ENCODE measurements at regions not wholly inside any gene's neighbourhood (a gene's known extent, or its start where the extent isn't known, plus 50 kb on each side); places are given as distances from the start of the nearest gene placed in this dataset.

DNA sequence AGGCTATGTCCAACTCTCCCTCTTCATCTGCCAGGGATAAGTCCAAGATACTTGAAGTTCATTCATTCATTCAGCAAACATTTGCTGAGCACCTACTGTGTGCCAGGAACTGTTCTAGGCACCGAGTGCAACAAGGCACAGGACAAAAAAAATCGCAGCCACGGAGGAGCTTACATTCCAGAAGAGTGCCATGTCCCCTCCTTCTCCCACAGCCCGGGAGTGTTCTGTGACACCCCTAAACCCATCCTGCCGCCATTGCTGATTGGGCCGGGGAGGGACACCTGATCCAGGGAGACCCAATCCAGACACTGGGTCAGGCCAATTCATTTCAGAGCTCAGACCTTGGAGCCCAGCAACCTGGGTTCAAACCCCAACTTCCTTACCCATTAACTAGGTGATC is 58.1 kb upstream of the NEURL1B start:
- ATAC-seq (replicated peaks in 1 of 4) (no peak), DNase-seq (no peak)
- H3K9me3 Mint-ChIP-seq = no peaks in the 10 kb centered on the region
- no peak overlapping the region for H3K27ac Mint-ChIP-seq
- no peaks in the 10 kb centered on the region for H3K36me3 Mint-ChIP-seq
- H3K4me3 Mint-ChIP-seq = no peak overlapping the region
- Histone ChIP-seq H3K36me3 (ENCODE audit: control insufficient read depth in 2 of 2, extremely low read depth in 1 of 2, insufficient read depth in 1 of 2, low read length in 1 of 2) (no peaks in the 10 kb centered on the region), H3K9me3 (no peaks in the 10 kb centered on the region), H3K27me3 (replicated peaks in 1 of 2; ENCODE audit: control insufficient read depth in 2 of 2, extremely low read depth in 1 of 2, insufficient read depth in 2 of 2, low read length in 1 of 2) (peaks cover 0 to 32% of the 10 kb centered on the region in 2 experiments), H3K27ac (ENCODE audit: low read length) (no peak overlapping the region), H3K4me1 (ENCODE audit: control insufficient read depth in 1 of 2, extremely low read depth in 1 of 2, insufficient read depth in 2 of 2, low read length in 2 of 2) (no peaks in the 10 kb centered on the region), H3K4me3 (ENCODE audit: control insufficient read depth in 1 of 2, extremely low read depth in 1 of 2, low read length in 1 of 2) (no peak overlapping the region)
- H3K4me1 Mint-ChIP-seq = no peaks in the 10 kb centered on the region
- H3K27me3 Mint-ChIP-seq = peaks cover 27 to 31% of the 10 kb centered on the region in 2 donors
- POLR2A ChIA-PET = no interaction called here
- WGBS (ENCODE audit: insufficient coverage) = 88% methylated on average over 4 of the region's 6 CpGs
- CTCF ChIA-PET = no interaction called here

DNA sequence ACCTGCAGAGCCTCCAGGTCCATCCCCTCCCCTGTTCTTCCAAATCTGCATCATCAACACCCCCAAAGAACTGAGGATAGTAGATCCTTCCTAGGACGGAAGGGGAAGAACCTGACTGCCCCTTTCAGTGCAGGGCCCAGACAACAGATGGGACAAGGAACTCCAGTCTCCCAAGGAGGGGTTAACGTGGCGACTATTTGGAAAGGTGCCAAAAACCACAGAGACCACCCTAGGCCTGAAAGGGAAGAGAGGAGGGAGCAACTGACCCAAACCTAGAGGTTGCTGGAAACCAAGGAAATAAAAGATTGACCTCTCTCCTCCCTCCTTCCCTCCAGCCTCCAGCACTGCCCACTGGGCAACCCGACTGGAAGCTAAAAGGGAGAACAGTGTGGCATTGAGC is 59.7 kb upstream of the NEURL1B start:
- no peaks in the 10 kb centered on the region for H3K9me3 ChIP-seq
- H3K9me3 Mint-ChIP-seq = no peaks in the 10 kb centered on the region
- no peak overlapping the region for H3K27ac ChIP-seq (ENCODE audit: low read length)
- ChIA-PET CTCF (no interaction called here), POLR2A (no interaction called here)
- H3K27me3 Mint-ChIP-seq = peaks cover 27 to 28% of the 10 kb centered on the region in 2 donors
- peaks cover 0 to 23% of the 10 kb centered on the region in 2 experiments for H3K27me3 ChIP-seq (replicated peaks in 1 of 2; ENCODE audit: control insufficient read depth in 2 of 2, extremely low read depth in 1 of 2, insufficient read depth in 2 of 2, low read length in 1 of 2)
- no peaks in the 10 kb centered on the region for H3K4me1 ChIP-seq (ENCODE audit: control insufficient read depth in 1 of 2, extremely low read depth in 1 of 2, insufficient read depth in 2 of 2, low read length in 2 of 2)
- no peak overlapping the region for H3K4me3 Mint-ChIP-seq
- H3K4me3 ChIP-seq (ENCODE audit: control insufficient read depth in 1 of 2, extremely low read depth in 1 of 2, low read length in 1 of 2) = no peak overlapping the region
- DNase-seq = no peak
- no peaks in the 10 kb centered on the region for H3K36me3 ChIP-seq (ENCODE audit: control insufficient read depth in 2 of 2, extremely low read depth in 1 of 2, insufficient read depth in 1 of 2, low read length in 1 of 2)
- WGBS (ENCODE audit: insufficient coverage) = no CpG with 5 or more reads among the region's 4 CpGs
- H3K36me3 Mint-ChIP-seq = no peaks in the 10 kb centered on the region
- no peaks in the 10 kb centered on the region for H3K4me1 Mint-ChIP-seq
- ATAC-seq (replicated peaks in 1 of 4) = no peak
- no peak overlapping the region for H3K27ac Mint-ChIP-seq

DNA sequence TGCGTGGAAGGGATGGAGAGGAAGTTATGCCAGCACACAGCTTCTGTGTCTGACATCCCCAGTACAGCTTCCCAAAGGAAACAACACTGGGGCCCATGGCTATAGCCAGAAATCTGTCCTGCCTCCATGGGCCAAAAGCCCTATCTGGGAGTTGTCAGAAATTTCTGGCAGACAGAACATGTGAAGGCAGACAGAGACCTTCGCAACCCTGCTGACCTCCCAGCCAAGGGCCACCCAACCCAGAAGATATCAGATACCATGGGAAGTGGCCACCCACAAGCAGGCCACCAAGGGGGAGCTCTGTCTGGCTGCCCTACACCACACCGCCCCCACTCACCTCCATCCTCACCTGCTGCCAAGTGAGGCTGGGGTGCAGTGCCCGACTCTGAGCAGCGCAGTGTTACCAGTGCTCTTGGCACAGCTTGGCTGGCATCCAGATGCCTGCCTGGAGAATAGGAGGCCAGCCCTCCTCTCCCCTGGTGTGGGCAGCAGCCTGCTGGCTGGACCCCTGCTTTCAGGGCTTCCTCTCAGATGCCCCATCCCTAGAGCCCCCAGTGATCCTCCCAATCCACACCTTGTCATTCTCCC is 61.6 kb upstream of the NEURL1B start:
- CTCF ChIA-PET = no interaction called here

DNA sequence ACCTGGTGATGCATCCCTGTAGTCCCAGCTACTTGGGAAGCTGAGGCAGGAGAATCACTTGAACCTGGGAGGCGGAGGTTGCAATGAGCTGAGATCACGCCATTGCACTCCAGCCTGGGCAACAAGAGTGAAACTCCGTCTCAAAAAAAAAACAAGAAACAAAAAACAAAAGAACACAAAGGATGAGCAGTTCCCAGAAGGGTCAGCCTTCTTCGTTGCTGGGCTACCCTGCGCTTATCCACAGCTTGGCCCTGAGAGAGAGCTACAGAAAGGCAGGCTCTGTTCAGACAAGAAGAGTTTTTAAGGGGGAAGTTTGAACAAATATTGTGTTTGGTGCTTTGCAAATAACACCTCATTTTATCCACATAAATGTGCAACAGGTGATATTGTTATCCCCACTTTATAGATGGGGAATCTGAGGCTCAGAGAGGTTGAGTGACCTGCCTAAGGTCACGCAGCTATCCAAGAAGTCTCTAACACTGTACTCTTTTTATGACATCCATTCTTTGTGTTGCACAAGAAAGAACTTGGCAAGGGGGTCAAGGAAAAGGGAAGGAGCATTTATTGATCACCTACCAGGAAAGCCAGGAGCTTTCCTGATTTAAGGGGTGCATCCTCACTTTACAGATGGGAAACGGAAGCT is 63.7 kb upstream of the NEURL1B start:
- DNase-seq (no peak), ATAC-seq (replicated peaks in 1 of 4) (no peak)
- H3K9me3 Mint-ChIP-seq = no peaks in the 10 kb centered on the region
- H3K4me1 Mint-ChIP-seq = no peaks in the 10 kb centered on the region
- no peaks in the 10 kb centered on the region for H3K9me3 ChIP-seq
- peaks cover 0 to 24% of the 10 kb centered on the region in 2 experiments for H3K27me3 ChIP-seq (replicated peaks in 1 of 2; ENCODE audit: control insufficient read depth in 2 of 2, extremely low read depth in 1 of 2, insufficient read depth in 2 of 2, low read length in 1 of 2)
- peaks cover 15 to 24% of the 10 kb centered on the region in 2 donors for H3K27me3 Mint-ChIP-seq
- no peak overlapping the region for H3K4me3 ChIP-seq (ENCODE audit: control insufficient read depth in 1 of 2, extremely low read depth in 1 of 2, low read length in 1 of 2)
- no peaks in the 10 kb centered on the region for H3K36me3 ChIP-seq (ENCODE audit: control insufficient read depth in 2 of 2, extremely low read depth in 1 of 2, insufficient read depth in 1 of 2, low read length in 1 of 2)
- CTCF ChIA-PET = interaction anchor here in 1 of 2 donors (0.6 kb wide), 1 partner anchor 298 kb away, joined by 4 read pairs; no protein-coding TSS in a partner anchor
- H3K4me1 ChIP-seq (ENCODE audit: control insufficient read depth in 1 of 2, extremely low read depth in 1 of 2, insufficient read depth in 2 of 2, low read length in 2 of 2) = no peaks in the 10 kb centered on the region
- POLR2A ChIA-PET = interaction anchor here in 1 of 2 donors (0.7 kb wide), 1 partner anchor 13 kb away, joined by 3 read pairs; no protein-coding TSS in a partner anchor
- no peaks in the 10 kb centered on the region for H3K36me3 Mint-ChIP-seq
- no peak overlapping the region for H3K27ac ChIP-seq (ENCODE audit: low read length)
- no peak overlapping the region for H3K4me3 Mint-ChIP-seq
- WGBS (ENCODE audit: insufficient coverage) = no CpG with 5 or more reads among the region's 7 CpGs
- H3K27ac Mint-ChIP-seq = no peak overlapping the region

More for the DNA sequence above, 61.6 kb upstream of the NEURL1B start:
- Mint-ChIP-seq H3K27me3 (peaks cover 27 to 30% of the 10 kb centered on the region in 2 donors), H3K36me3 (no peaks in the 10 kb centered on the region), H3K4me3 (no peak overlapping the region), H3K27ac (no peak overlapping the region), H3K4me1 (no peaks in the 10 kb centered on the region), H3K9me3 (no peaks in the 10 kb centered on the region)
- POLR2A ChIA-PET = no interaction called here
- Histone ChIP-seq H3K27me3 (replicated peaks in 1 of 2; ENCODE audit: control insufficient read depth in 2 of 2, extremely low read depth in 1 of 2, insufficient read depth in 2 of 2, low read length in 1 of 2) (peaks cover 0 to 27% of the 10 kb centered on the region in 2 experiments), H3K4me1 (ENCODE audit: control insufficient read depth in 1 of 2, extremely low read depth in 1 of 2, insufficient read depth in 2 of 2, low read length in 2 of 2) (no peaks in the 10 kb centered on the region), H3K9me3 (no peaks in the 10 kb centered on the region), H3K27ac (ENCODE audit: low read length) (no peak overlapping the region), H3K4me3 (ENCODE audit: control insufficient read depth in 1 of 2, extremely low read depth in 1 of 2, low read length in 1 of 2) (no peak overlapping the region), H3K36me3 (ENCODE audit: control insufficient read depth in 2 of 2, extremely low read depth in 1 of 2, insufficient read depth in 1 of 2, low read length in 1 of 2) (no peaks in the 10 kb centered on the region)
- DNase-seq (no peak), ATAC-seq (replicated peaks in 1 of 4) (no peak)
- WGBS (ENCODE audit: insufficient coverage) = 90% methylated on average over 4 of the region's 5 CpGs

DNA sequence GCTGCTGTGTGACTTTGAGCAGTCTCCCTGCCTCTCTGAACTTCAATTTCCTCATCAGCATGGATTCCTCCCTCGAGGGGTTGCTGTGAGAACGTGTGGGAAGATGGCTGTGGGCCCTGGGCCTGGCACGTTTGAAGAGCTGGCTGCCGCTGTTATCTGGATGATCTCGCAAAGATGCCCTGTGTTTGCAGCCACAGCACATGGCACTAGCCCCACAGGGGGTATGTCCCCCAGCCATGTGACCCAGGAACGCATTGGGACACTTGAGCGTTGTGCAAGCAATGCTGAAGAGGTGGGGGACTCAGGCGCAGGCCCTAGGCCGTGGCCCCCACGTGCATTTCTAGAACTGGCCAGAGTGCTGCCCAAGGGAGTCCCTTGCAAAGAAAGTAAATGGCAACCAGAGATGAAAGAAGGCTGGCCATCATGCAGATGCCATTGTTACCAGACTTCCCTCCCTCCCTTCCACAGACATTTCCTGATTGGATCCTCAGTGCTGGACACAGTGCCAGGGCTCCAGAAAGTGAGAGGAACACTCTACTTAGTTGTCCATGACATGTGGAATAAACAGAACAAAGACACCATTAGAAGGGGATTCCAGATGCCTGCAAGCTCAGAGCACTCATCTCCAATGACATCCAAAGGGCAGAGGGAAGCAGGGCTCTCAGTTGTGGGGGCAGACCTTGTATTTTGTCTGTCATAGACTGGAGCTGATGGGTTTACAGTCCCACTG is 65.1 kb upstream of the NEURL1B start:
- no peaks in the 10 kb centered on the region for H3K9me3 ChIP-seq
- peaks cover 12 to 22% of the 10 kb centered on the region in 2 donors for H3K27me3 Mint-ChIP-seq
- DNase-seq (no peak), ATAC-seq (replicated peaks in 1 of 4) (no peak)
- H3K27ac Mint-ChIP-seq = no peak overlapping the region
- H3K36me3 ChIP-seq (ENCODE audit: control insufficient read depth in 2 of 2, extremely low read depth in 1 of 2, insufficient read depth in 1 of 2, low read length in 1 of 2) = no peaks in the 10 kb centered on the region
- no peaks in the 10 kb centered on the region for H3K4me1 ChIP-seq (ENCODE audit: control insufficient read depth in 1 of 2, extremely low read depth in 1 of 2, insufficient read depth in 2 of 2, low read length in 2 of 2)
- no peak overlapping the region for H3K4me3 Mint-ChIP-seq
- H3K27ac ChIP-seq (ENCODE audit: low read length) = no peak overlapping the region
- CTCF ChIA-PET = interaction anchor here in 1 of 2 donors (0.5 kb wide), 1 partner anchor 129 kb away, joined by 4 read pairs; no protein-coding TSS in a partner anchor
- WGBS (ENCODE audit: insufficient coverage) = 78% methylated on average over 8 of the region's 10 CpGs
- H3K9me3 Mint-ChIP-seq = no peaks in the 10 kb centered on the region
- POLR2A ChIA-PET = no interaction called here
- no peak overlapping the region for H3K4me3 ChIP-seq (ENCODE audit: control insufficient read depth in 1 of 2, extremely low read depth in 1 of 2, low read length in 1 of 2)
- H3K36me3 Mint-ChIP-seq = no peaks in the 10 kb centered on the region
- H3K4me1 Mint-ChIP-seq = no peaks in the 10 kb centered on the region
- H3K27me3 ChIP-seq (replicated peaks in 1 of 2; ENCODE audit: control insufficient read depth in 2 of 2, extremely low read depth in 1 of 2, insufficient read depth in 2 of 2, low read length in 1 of 2) = peaks cover 0 to 27% of the 10 kb centered on the region in 2 experiments

DNA sequence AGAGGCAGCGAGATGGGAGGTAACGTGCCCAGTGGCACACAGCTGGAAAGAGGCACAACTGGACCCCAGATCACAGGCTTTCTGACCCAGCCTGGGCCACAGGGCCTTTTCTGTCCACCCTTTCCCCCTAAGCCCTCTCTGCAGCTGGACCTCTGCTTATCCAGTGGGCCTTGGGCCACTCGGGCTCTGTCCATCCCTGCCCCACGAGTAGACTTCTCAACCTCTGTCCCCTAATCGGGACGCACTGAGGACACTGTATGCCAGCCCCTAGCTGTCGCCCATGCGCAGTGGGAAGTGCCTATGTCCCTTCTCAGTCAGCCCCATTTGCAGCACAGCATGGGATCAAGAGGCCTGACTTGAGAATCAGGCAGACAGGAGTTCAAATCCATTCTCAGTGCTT is 65.6 kb upstream of the NEURL1B start:
- Mint-ChIP-seq H3K27me3 (peaks cover 15 to 21% of the 10 kb centered on the region in 2 donors), H3K36me3 (no peaks in the 10 kb centered on the region), H3K27ac (no peak overlapping the region), H3K9me3 (no peaks in the 10 kb centered on the region), H3K4me3 (no peak overlapping the region), H3K4me1 (no peaks in the 10 kb centered on the region)
- Histone ChIP-seq H3K4me3 (ENCODE audit: control insufficient read depth in 1 of 2, extremely low read depth in 1 of 2, low read length in 1 of 2) (no peak overlapping the region), H3K9me3 (no peaks in the 10 kb centered on the region), H3K27me3 (replicated peaks in 1 of 2; ENCODE audit: control insufficient read depth in 2 of 2, extremely low read depth in 1 of 2, insufficient read depth in 2 of 2, low read length in 1 of 2) (peaks cover 0 to 27% of the 10 kb centered on the region in 2 experiments), H3K36me3 (ENCODE audit: control insufficient read depth in 2 of 2, extremely low read depth in 1 of 2, insufficient read depth in 1 of 2, low read length in 1 of 2) (no peaks in the 10 kb centered on the region), H3K4me1 (ENCODE audit: control insufficient read depth in 1 of 2, extremely low read depth in 1 of 2, insufficient read depth in 2 of 2, low read length in 2 of 2) (no peaks in the 10 kb centered on the region), H3K27ac (ENCODE audit: low read length) (no peak overlapping the region)
- ChIA-PET CTCF (no interaction called here), POLR2A (no interaction called here)
- DNase-seq (no peak), ATAC-seq (replicated peaks in 1 of 4) (no peak)
- 73% methylated on average over 8 of the region's 8 CpGs for WGBS (ENCODE audit: insufficient coverage)

All from T-cell (primary cell).